HEK293 (cell line): ENCODE measurements at regions not wholly inside any gene's neighbourhood (a gene's known extent, or its start where the extent isn't known, plus 50 kb on each side); places are given as distances from the start of the nearest gene placed in this dataset.

Experiments
- BCL11A ChIP-seq: fragments of 450-650 bp; formaldehyde crosslinking; IDR thresholded peaks from 2 replicates; pipeline ENCODE4 v1.5.1; 2016; ENCODE audit warnings: low read depth, missing biosample characterization, missing genetic modification characterization
- CTCF ChIP-seq: fragments of 450-650 bp; formaldehyde crosslinking; IDR thresholded peaks from 2 replicates; pipeline ENCODE4 v1.5.1; 2016; ENCODE audit warnings: missing biosample characterization, missing genetic modification characterization
- KLF10 ChIP-seq: fragments of 450-650 bp; IDR thresholded peaks from 2 replicates; pipeline ENCODE4 v1.5.1; 2018; ENCODE audit warnings: missing biosample characterization, mild to moderate bottlenecking, missing genetic modification characterization
- PRDM4 ChIP-seq: fragments of 450-650 bp; formaldehyde crosslinking; IDR thresholded peaks from 2 replicates; pipeline ENCODE4 v1.5.1; 2017; ENCODE audit warnings: missing biosample characterization, missing genetic modification characterization
- ZFP41 ChIP-seq: fragments of 450-650 bp; formaldehyde crosslinking; IDR thresholded peaks from 2 replicates; pipeline ENCODE4 v1.5.1; 2016; ENCODE audit warnings: missing biosample characterization, missing genetic modification characterization, borderline replicate concordance
- ZNF350 ChIP-seq: fragments of 450-650 bp; formaldehyde crosslinking; IDR thresholded peaks from 2 replicates; pipeline ENCODE4 v1.5.0; 2017; ENCODE audit warnings: missing biosample characterization, mild to moderate bottlenecking, missing genetic modification characterization
- ZNF768 ChIP-seq: fragments of 450-650 bp; formaldehyde crosslinking; IDR thresholded peaks from 2 replicates; pipeline ENCODE4 v1.5.1; 2018; ENCODE audit warnings: missing biosample characterization, mild to moderate bottlenecking, missing genetic modification characterization
- TF ChIP-seq, protein P1 (sequence below): fragments of 450-650 bp; formaldehyde crosslinking; IDR thresholded peaks from 2 replicates; pipeline ENCODE4 v1.5.1; 2016; ENCODE audit warnings: missing biosample characterization, missing genetic modification characterization
- TF ChIP-seq, protein P2 (sequence below): fragments of 450-650 bp; formaldehyde crosslinking; IDR thresholded peaks from 2 replicates; pipeline ENCODE4 v1.5.1; 2017; ENCODE audit warnings: missing biosample characterization, missing genetic modification characterization
- TF ChIP-seq, protein P3 (sequence below): fragments of 450-650 bp; formaldehyde crosslinking; IDR thresholded peaks from 2 replicates; pipeline ENCODE4 v1.5.1; 2016; ENCODE audit warnings: missing biosample characterization, missing genetic modification characterization

DNA sequence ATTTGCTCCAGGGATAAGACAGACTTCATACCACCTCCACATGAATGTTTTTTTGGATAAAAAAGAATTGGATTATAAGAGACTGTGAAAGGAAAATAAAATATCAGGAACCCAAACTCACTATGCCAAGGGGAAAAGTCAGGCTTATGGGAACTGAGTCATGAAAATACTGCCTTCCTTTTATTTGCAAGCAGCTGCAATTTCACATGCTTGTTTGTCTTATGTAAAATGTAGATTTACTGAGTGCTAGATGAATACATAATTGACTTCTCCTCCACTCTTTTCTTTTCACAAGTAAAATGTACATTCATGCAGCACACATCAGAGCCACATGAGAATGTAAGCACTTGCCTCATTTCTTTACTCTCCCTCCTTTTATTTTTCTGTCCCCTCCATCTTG, 940.8 kb upstream of the MBL2 start:
- TF ChIP-seq CTCF (tag by site-specific recombination) (no peak), PRDM4 (tag by site-specific recombination) (no peak), KLF10 (tag by site-specific recombination) (no peak), ZNF768 (tag by site-specific recombination) (no peak), ZNF350 (tag by site-specific recombination) (no peak), BCL11A (tag by site-specific recombination) (no peak), ZFP41 (tag by site-specific recombination) (no peak)
- TF ChIP-seq, protein P1, sequence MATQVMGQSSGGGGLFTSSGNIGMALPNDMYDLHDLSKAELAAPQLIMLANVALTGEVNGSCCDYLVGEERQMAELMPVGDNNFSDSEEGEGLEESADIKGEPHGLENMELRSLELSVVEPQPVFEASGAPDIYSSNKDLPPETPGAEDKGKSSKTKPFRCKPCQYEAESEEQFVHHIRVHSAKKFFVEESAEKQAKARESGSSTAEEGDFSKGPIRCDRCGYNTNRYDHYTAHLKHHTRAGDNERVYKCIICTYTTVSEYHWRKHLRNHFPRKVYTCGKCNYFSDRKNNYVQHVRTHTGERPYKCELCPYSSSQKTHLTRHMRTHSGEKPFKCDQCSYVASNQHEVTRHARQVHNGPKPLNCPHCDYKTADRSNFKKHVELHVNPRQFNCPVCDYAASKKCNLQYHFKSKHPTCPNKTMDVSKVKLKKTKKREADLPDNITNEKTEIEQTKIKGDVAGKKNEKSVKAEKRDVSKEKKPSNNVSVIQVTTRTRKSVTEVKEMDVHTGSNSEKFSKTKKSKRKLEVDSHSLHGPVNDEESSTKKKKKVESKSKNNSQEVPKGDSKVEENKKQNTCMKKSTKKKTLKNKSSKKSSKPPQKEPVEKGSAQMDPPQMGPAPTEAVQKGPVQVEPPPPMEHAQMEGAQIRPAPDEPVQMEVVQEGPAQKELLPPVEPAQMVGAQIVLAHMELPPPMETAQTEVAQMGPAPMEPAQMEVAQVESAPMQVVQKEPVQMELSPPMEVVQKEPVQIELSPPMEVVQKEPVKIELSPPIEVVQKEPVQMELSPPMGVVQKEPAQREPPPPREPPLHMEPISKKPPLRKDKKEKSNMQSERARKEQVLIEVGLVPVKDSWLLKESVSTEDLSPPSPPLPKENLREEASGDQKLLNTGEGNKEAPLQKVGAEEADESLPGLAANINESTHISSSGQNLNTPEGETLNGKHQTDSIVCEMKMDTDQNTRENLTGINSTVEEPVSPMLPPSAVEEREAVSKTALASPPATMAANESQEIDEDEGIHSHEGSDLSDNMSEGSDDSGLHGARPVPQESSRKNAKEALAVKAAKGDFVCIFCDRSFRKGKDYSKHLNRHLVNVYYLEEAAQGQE (tag by site-specific recombination) = no peak
- TF ChIP-seq, protein P2, sequence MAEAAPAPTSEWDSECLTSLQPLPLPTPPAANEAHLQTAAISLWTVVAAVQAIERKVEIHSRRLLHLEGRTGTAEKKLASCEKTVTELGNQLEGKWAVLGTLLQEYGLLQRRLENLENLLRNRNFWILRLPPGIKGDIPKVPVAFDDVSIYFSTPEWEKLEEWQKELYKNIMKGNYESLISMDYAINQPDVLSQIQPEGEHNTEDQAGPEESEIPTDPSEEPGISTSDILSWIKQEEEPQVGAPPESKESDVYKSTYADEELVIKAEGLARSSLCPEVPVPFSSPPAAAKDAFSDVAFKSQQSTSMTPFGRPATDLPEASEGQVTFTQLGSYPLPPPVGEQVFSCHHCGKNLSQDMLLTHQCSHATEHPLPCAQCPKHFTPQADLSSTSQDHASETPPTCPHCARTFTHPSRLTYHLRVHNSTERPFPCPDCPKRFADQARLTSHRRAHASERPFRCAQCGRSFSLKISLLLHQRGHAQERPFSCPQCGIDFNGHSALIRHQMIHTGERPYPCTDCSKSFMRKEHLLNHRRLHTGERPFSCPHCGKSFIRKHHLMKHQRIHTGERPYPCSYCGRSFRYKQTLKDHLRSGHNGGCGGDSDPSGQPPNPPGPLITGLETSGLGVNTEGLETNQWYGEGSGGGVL = no peak
- TF ChIP-seq, protein P3, sequence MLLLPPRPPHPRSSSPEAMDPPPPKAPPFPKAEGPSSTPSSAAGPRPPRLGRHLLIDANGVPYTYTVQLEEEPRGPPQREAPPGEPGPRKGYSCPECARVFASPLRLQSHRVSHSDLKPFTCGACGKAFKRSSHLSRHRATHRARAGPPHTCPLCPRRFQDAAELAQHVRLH = no peak
